Progenitor cell of endocrine pancreas (in vitro differentiated cells): ENCODE measurements at regions not wholly inside any gene's neighbourhood (a gene's known extent, or its start where the extent isn't known, plus 50 kb on each side); places are given as distances from the start of the nearest gene placed in this dataset.

Source experiments
- DNase-seq: peaks from one replicate; pipeline ENCODE4 v3.0.0; 2021; ENCODE audit warnings: low spot score; ENCODE audit not compliant: unreplicated experiment
- H3K27ac Mint-ChIP-seq: 2 replicates; pipeline ENCODE4 v1.8.0; 2021; ENCODE audit warnings: mild to moderate bottlenecking, moderate library complexity, mixed read lengths
- H3K27me3 Mint-ChIP-seq: 2 replicates; pipeline ENCODE4 v1.8.0; 2021; ENCODE audit warnings: mixed read lengths
- H3K36me3 Mint-ChIP-seq: 2 replicates; pipeline ENCODE4 v1.8.0; 2022; ENCODE audit warnings: mixed read lengths; ENCODE audit not compliant: insufficient read depth
- H3K4me1 Mint-ChIP-seq: 2 replicates; pipeline ENCODE4 v1.8.0; 2021; ENCODE audit warnings: low read depth, mixed read lengths
- H3K4me3 Mint-ChIP-seq: 2 replicates; pipeline ENCODE4 v1.8.0; 2021; ENCODE audit warnings: low read depth, mild to moderate bottlenecking, moderate library complexity, mixed read lengths
- H3K9me3 Mint-ChIP-seq: 2 replicates; pipeline ENCODE4 v1.8.0; 2021; ENCODE audit warnings: low read depth, mixed read lengths
- CTCF ChIP-seq: fragments of 200-600 bp; sonication (generic); IDR thresholded peaks from one replicate; pipeline ENCODE4 v1.5.0; 2021; ENCODE audit warnings: antibody characterized with exemption, mild to moderate bottlenecking; ENCODE audit not compliant: unreplicated experiment

GRCh38 chr1:57887964-57888491 is 464.2 kb upstream of the DAB1 start:
- no peak overlapping the region for H3K27ac Mint-ChIP-seq
- H3K4me1 Mint-ChIP-seq = peaks cover 25% of the 10 kb centered on the region
- no peak overlapping the region for H3K4me3 Mint-ChIP-seq
- no peak for DNase-seq
- no peak for TF ChIP-seq CTCF
- H3K36me3 Mint-ChIP-seq = no peaks in the 10 kb centered on the region
- peaks cover 5% of the 10 kb centered on the region for H3K27me3 Mint-ChIP-seq
- no peaks in the 10 kb centered on the region for H3K9me3 Mint-ChIP-seq

GRCh38 chr1:57886376-57886775 is 462.5 kb upstream of the DAB1 start:
- Mint-ChIP-seq H3K27ac (no peak overlapping the region), H3K9me3 (no peaks in the 10 kb centered on the region), H3K36me3 (no peaks in the 10 kb centered on the region), H3K4me1 (peaks cover 25% of the 10 kb centered on the region), H3K4me3 (no peak overlapping the region), H3K27me3 (peaks cover 14% of the 10 kb centered on the region)
- DNase-seq = no peak
- TF ChIP-seq CTCF = no peak

GRCh38 chr1:57883642-57883995 is 459.8 kb upstream of the DAB1 start:
- no peak overlapping the region for H3K4me3 Mint-ChIP-seq
- H3K9me3 Mint-ChIP-seq = no peaks in the 10 kb centered on the region
- no peaks in the 10 kb centered on the region for H3K36me3 Mint-ChIP-seq
- H3K27ac Mint-ChIP-seq = no peak overlapping the region
- H3K27me3 Mint-ChIP-seq = peaks cover 14% of the 10 kb centered on the region
- DNase-seq = no peak
- peaks cover 21% of the 10 kb centered on the region for H3K4me1 Mint-ChIP-seq
- TF ChIP-seq CTCF = no peak

GRCh38 chr1:57882934-57883641 is 459.2 kb upstream of the DAB1 start:
- no peak for DNase-seq
- H3K27me3 Mint-ChIP-seq = peaks cover 14% of the 10 kb centered on the region

GRCh38 chr1:57882072-57882471 is 458.2 kb upstream of the DAB1 start:
- Mint-ChIP-seq H3K27ac (no peak overlapping the region), H3K4me3 (no peak overlapping the region), H3K9me3 (no peaks in the 10 kb centered on the region), H3K4me1 (peaks cover 6% of the 10 kb centered on the region), H3K36me3 (no peaks in the 10 kb centered on the region), H3K27me3 (peaks cover 14% of the 10 kb centered on the region)
- no peak for TF ChIP-seq CTCF
- no peak for DNase-seq

More at GRCh38 chr1:57882934-57883641, 459.2 kb upstream of the DAB1 start:
- Mint-ChIP-seq H3K4me3 (no peak overlapping the region), H3K27ac (no peak overlapping the region), H3K9me3 (no peaks in the 10 kb centered on the region), H3K4me1 (peaks cover 16% of the 10 kb centered on the region), H3K36me3 (no peaks in the 10 kb centered on the region)
- TF ChIP-seq CTCF = no peak
